ENCODE measurements at regions not wholly inside any gene's neighbourhood (a gene's known extent, or its start where the extent isn't known, plus 50 kb on each side); places are given as distances from the start of the nearest gene placed in this dataset.

- no peaks in the 10 kb centered on the region for H3K36me3 Mint-ChIP-seq (ENCODE audit: low read depth)
- H3K27me3 Mint-ChIP-seq, result peaks cover 6% of the 10 kb centered on the region
- H3K4me1 Mint-ChIP-seq, result peaks cover 5% of the 10 kb centered on the region
- CTCF ChIA-PET, result interaction anchor here (1.3 to 5.5 kb wide), 20 partner anchors 9 to 1000 kb away, joined by 4 to 185 read pairs (median 8); partner anchors contain the start of genes RASL11A and USP12
- intact Hi-C loops (cut with micrococcal nuclease), result no loop called here
- no peaks in the 10 kb centered on the region for H3K9me3 Mint-ChIP-seq
- H3K4me3 Mint-ChIP-seq, result no peak overlapping the region
- no peak for TF ChIP-seq CTCF (IDR thresholded peaks at IDR 0.05)
- DNase-seq (no peak), ATAC-seq (ENCODE audit: low read depth) (no peak)
- POLR2A ChIA-PET, result no interaction called here
- H3K27ac Mint-ChIP-seq, result no peak overlapping the region
Measured at GRCh38 chr13:26984337-26984736, 187.3 kb downstream of the USP12 start.

- Mint-ChIP-seq H3K9me3 (no peaks in the 10 kb centered on the region), H3K4me1 (peaks cover 5% of the 10 kb centered on the region), H3K4me3 (no peak overlapping the region), H3K27ac (no peak overlapping the region), H3K27me3 (peaks cover 1% of the 10 kb centered on the region), H3K36me3 (ENCODE audit: low read depth) (no peaks in the 10 kb centered on the region)
- no peak for TF ChIP-seq CTCF (IDR thresholded peaks at IDR 0.05)
- DNase-seq (no peak), ATAC-seq (ENCODE audit: low read depth) (no peak)
- CTCF ChIA-PET, result interaction anchor here (0.9 to 1.8 kb wide), 4 partner anchors 18 to 378 kb away, joined by 3 to 9 read pairs (median 4); no protein-coding TSS in a partner anchor
- intact Hi-C loops (cut with micrococcal nuclease), result no loop called here
- POLR2A ChIA-PET, result interaction anchor here (0.5 kb wide), 1 partner anchor 100 kb away, joined by 3 read pairs; no protein-coding TSS in a partner anchor
Measured at GRCh38 chr13:26983543-26984320, 187.9 kb downstream of the USP12 start.

- Mint-ChIP-seq H3K27ac (no peak overlapping the region), H3K27me3 (peaks cover 4% of the 10 kb centered on the region), H3K4me3 (no peak overlapping the region), H3K4me1 (peaks cover 3% of the 10 kb centered on the region), H3K36me3 (ENCODE audit: low read depth) (no peaks in the 10 kb centered on the region), H3K9me3 (no peaks in the 10 kb centered on the region)
- ChIA-PET CTCF (interaction anchor here (0.8 to 1.3 kb wide), 2 partner anchors 34 to 850 kb away, joined by 3 to 5 read pairs; no protein-coding TSS in a partner anchor), POLR2A (no interaction called here)
- intact Hi-C loops (cut with micrococcal nuclease), result no loop called here
- no peak for ATAC-seq (ENCODE audit: low read depth)
- TF ChIP-seq CTCF (IDR thresholded peaks at IDR 0.05), result no peak
- no peak for DNase-seq
Measured at GRCh38 chr13:26980099-26981031, 191.2 kb downstream of the USP12 start.

- ATAC-seq (ENCODE audit: low read depth), result no peak
- Mint-ChIP-seq H3K9me3 (no peaks in the 10 kb centered on the region), H3K36me3 (ENCODE audit: low read depth) (no peaks in the 10 kb centered on the region), H3K4me3 (no peak overlapping the region), H3K4me1 (no peaks in the 10 kb centered on the region), H3K27me3 (peaks cover 4% of the 10 kb centered on the region), H3K27ac (no peak overlapping the region)
- no peak for TF ChIP-seq CTCF (IDR thresholded peaks at IDR 0.05)
- DNase-seq, result no peak
- intact Hi-C loops (cut with micrococcal nuclease), result no loop called here
- ChIA-PET CTCF (interaction anchor here (1.6 kb wide), 1 partner anchor 382 kb away, joined by 6 read pairs; no protein-coding TSS in a partner anchor), POLR2A (no interaction called here)
Measured at GRCh38 chr13:26979334-26979733, 192.3 kb downstream of the USP12 start.
